NCI-H526 treated with DMSO at 0.1 percent for 48 hours (cell line): ENCODE measurements at regions not wholly inside any gene's neighbourhood (a gene's known extent, or its start where the extent isn't known, plus 50 kb on each side); places are given as distances from the start of the nearest gene placed in this dataset.

Source experiments
- DNase-seq: peaks from one replicate; lab custom pipeline; 2025; lab: John Stamatoyannopoulos, UW

DNA sequence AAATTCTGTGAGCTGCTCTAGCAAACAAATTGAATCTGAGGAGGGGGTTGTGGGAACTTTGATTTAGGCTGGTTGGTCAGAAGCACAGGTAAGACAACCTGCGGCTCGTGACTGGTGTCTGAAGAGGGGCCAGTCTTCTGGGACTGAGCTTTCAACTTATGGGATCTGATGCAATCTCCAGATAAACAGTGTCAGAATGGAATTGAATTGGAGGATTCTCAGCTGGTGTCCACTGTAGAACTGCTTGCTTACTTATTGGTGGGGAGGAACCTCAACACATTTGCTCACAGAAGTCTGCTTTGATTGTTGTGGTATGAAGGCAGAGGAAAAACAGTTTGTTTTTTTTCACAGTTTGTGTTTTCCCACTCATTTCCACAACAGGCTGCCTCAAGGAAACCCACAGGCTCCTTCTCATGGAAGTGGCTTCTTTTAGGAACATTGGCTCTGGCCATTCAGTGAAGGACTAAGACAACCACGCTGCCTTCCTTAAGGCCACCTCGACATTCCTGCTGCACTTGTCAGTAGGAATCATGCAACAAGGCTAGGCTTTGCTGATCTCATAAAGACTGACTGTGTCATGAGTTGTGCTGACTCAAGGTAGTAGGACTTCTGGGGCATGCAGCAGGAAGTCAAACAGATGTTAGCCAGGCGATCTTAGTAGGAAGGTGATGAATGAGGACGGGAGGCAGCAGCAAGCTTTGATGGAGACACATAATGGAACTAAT, 104.7 kb downstream of the TSN start:
- DNase-seq, result no peak

DNA sequence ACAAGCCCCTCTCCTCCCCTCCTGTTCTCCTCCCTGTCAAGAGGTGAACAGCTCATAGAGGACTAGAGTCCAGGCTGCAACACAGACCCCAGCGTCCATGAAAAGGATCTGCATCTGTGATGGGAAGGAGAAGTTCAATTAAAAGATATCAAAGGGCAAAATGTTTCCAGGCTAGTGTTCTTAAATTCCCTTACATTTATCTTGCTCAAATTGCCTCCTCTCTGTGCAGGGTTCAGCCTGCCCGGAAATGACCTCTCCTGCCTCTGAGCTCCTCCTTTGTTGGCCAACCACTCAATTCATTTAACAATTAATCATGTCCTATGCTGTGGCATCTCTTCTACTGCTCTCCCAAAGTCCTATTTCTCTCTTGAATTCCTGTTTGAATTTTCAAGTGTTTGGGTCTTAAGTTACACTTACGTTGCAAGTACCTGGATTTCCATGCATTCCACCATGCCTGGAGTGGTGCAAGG, 105.3 kb downstream of the TSN start:
- no peak for DNase-seq

DNA sequence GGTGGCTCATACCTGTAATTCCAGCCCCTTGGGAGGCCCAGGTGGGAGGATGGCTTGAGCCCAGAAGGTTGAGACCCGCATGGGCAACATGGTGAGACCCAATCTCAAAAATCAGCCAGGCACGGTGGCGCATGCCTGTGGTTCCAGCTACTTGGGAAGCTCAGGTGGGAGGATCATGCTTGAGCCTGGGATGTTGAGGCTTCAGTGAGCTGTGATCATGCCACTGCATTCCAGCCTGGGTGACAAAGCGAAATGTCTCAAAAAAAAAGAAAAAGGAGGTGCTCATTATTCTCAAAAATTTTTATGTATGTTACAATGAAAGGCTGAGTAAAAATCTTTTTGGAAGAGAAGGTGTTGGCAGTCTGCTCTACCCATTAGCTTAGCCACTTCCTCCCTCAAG, 106.8 kb downstream of the TSN start:
- no peak for DNase-seq

DNA sequence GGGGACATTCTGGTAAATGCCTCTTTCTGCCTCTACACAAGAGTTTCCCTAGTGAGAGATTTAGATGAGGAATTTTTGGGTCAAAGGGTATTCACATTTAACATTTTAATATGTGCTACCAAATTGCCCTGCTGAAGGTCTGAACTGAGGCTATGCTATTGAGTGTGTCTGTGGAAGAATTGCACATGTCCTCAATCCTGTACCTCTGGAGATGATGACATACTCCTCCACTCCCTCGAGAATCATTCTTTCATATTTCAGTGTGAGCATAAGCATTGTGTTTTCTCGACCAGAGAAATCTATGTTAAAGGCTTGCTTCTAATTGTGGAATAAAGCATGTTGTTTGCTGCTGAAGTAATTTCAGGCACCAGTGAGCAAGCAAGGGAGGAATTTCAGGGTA, 110.5 kb downstream of the TSN start:
- DNase-seq, result no peak

DNA sequence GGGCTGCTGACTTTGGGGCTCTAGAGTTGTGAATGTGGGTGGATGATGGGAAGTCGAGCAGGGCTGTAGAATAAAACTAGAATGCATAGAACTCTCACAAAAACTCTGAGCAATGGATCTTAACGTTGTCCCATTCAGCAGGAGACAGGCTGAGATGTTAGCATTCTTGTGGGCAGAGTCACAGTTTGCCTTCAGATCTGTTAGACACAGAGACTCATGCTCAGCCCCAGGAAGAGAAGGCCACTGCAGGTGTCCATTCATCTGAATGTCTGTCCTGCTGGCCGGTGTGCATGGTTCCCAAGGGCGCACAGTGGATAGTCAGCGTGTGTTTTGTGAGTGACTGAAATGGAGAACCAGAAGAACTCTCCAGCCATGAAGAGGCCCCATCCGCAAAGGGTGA, 111.3 kb downstream of the TSN start:
- DNase-seq, result no peak

DNA sequence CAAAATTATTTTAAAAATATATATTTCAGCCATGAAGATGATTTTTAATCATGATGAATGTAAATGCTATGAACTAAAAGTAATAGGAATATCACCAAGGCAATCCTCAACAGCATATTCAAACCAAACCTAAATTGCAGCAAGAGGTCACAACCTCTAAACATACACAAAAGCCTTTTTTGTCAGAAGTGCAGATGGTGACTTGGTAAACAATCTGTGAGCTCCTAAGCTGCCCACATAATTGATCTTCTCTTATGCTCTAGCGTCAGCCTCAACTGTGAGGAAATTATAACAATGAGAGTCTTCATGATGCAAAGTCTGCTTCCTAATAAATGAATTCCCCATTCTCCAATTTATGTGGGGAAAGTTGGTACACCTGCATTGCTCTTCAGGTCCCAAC, 113.2 kb downstream of the TSN start:
- no peak for DNase-seq

DNA sequence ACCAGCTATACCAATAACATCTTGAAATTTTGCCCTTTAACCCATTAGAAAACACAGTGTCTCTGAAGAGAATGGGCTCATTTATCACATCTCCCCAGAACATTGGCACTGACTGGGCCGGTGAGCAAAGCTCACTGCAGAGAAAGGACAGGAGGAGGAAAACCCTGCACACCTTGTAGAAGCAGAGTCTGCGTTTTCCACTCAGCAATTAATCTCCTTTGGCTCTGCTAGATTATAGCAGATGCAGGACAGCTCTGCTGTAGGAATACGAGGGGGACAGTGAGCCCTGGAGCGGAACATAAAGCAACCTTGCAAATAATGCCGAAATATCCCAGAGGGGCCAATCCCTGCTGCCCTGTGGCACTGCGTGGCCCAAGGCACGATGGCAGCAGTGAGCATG, 113.9 kb downstream of the TSN start:
- DNase-seq, result no peak

DNA sequence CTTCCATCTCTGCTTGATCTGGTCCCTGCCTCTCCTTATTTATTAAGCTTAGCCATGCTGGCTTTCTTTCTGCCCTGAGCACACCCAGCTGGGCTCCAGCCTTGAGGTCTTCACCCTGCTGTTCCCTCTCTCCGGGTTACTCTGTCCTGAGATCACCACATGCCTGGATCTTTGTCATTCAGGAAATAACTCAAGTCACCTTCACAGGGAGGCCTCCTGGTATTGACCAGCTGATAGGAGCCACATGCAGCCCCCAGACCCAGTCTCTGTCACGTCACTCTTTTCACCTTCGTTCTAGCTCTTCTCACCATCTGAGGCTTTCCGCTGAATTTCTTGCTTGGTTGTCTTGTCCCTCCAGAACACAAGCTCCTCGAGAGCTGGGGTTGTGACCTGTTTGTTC, 114.4 kb downstream of the TSN start:
- no peak for DNase-seq

DNA sequence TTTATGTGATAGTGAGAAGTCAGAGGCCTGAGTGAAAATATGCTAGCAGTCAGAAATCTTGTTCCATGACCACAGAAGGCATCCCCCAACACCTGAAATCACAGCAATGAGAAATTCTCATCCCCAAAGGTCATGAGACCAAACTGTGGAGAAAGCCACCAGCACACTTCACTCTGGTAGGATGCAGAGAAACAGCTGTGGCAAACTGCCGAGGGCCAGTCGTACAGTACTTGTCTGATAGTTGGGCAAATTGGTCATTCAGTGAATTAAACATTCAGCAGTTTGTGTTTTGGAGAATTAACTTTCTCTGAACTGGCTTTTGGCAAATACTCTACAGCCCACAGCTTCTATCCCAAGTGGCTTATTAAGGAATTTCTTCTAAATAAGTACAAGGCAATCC, 117.2 kb downstream of the TSN start:
- no peak for DNase-seq

DNA sequence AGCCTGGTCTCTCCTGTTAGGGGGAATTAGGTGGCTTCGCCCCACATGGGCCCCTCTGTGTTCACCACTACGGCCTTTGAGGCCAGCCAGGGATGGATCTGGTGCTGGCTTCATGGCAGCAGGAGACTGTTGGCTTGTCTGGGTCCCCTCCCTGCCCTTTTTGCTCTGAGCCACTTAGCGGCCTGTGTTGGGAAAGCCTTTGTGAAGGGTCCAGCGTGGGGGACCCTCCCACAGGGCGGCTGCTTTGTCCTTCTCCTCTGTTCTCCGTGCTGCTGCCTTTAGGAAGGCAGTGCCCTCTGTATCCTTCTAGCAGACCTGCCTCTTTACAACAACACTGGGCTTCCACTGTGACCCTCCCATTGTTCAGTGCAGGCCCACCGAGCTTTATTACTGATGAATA, 118.4 kb downstream of the TSN start:
- no peak for DNase-seq

DNA sequence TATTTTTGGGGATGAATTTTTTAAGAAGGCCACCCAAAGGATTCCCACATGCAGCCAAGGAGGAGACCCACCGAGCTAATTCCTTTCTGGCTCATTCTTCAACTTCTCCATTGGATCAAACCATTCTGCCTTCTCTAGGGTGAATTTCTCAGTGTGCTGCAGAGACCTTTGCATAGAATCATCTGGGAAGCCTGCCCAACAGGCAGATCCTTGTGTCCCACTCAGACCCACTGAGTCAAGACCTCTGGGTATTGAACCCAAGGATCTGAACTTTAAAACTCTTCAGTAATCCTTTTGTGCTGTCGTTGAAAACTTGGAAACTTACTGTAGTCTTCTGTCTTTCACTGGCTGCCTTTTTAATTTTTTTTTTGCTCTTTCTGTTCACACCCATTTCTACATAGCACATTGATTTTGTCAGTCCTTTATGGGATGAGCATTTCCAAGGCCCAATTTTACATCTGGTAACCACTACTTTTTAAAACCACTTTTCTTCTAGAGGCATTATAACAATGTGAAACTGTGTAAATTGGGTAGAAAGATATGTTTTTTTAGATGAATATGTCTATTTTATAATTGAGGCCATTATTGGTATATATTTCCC, 120.2 kb downstream of the TSN start:
- DNase-seq, result no peak

DNA sequence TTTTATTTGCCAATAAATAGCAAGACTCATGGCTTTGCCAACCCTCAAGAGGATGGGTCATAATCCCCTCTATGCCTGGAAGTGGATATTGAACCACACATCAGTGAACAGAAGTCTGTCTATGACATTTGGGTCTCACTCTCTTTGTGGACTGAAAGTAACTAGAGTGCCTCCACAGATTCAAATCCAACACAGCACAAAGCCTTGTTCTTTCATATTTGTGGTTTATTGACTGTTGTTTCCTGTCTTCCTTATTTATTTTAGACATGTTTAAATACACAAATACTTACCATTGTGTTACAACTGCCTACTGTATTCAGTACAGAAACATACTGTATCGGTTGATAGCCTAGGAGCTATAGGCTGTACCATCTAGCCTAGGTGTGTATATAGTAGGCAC, 121.9 kb downstream of the TSN start:
- DNase-seq, result no peak

DNA sequence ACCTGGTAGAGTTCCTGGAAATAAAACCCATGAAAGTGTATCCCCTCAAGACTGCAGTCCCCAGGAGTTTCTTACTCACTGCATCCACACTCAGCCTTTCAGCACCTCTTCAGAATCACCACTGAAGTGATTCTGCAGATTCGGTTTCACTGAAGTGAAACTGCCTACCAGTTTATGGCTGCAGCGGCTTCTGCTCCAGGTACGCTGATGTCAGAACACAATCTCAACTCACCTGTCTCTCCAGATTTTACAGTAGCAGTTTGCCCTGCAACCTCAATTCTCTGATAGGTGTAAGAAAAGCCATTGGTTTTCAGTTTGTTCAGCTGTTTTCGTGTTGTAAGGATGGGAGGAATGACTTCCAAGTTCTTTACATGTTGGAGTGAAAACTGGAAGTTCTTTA, 124.8 kb downstream of the TSN start:
- DNase-seq, result no peak

DNA sequence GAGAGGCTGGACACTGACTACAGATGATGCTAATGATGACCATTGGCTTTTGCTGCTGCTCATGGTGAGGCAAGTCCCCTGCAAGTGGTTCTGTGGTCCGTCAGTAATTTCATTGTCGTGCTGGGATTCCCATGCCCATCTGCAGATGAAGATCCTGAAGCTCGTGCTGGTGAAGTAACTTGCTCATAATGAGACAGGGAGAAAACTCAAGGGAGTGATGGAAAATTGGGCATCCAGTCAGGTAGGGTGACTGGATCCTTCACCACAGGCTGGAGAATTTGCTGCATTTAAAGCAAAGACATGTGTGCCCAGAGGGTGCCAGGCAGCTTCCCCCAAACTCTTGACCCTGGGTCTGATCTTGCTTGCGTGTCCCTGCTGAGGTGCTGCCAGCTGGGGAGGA, 125.6 kb downstream of the TSN start:
- no peak for DNase-seq

DNA sequence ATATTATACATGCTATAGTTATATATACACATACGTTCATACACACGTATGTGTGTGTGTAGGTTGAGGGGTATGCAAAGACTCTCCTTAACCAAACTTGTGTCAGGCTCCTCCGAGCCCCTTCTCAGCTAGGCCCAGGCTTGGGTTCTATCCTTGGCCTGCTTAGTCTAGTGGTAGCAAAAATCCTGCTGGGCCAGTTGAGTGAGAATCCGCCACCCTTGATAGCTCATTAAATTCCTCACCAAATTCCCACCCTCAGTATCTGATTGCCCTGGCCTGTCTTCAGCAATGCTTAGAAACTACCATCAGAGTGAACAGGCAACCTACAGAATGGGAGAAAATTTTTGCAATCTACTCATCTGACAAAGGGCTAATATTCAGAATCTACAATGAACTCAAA, 126.5 kb downstream of the TSN start:
- DNase-seq, result no peak

DNA sequence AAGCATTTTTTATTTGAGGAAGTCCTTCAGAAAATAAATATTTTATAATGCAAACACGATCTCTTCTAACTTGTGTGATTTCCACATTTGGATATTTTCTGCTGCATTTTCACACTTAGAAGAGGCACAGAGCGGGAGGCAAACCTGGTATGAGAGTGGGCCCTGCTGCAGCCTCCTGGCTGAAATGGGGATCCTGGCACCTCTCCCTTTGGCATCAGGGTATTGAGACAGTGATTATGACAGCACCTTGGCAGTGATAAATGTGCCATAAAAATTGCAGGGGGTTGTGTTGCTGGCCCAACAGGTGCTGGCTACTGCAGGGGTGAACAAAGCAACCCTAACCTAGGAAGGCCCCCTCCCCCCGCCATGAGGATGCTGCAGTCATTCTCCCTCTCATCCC, 128.6 kb downstream of the TSN start:
- no peak for DNase-seq

DNA sequence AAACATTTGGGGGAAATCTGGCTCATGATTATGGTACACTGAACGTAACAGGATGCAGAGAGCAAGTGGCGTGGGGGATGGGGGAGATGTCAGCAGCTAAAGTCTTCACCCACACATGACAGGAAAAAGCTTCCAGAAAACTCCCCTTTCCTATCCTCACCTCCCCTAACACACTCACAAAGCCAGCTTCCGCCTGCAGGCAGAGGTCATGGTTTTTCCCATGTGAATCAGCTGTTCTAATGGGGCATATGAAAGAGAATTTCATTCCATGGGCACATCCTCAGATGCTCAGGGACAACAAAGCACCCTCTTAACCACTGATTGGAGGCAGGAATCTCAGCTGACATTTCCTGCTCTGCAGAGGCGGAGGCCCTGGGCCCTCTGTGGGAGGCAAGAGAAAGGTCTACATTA, 129.1 kb downstream of the TSN start:
- no peak for DNase-seq

DNA sequence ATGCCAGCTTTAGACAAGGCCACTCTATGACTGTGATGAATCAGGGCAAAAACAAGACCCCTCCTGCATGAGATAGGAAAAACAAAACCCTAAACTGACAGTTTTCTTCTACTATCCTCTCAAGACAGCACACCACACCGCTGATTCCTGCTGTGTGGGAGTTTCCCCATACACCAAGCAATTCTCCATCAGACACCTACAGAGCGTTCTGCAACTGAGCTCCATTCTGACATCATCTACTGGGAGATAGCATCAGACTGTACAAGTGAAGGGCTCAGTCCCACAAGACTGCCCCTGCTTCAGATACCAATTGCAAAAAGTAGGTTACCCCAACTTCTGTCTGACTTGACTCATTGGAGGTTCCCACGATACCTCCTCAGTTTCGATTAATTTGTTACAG, 130.6 kb downstream of the TSN start:
- DNase-seq, result no peak

DNA sequence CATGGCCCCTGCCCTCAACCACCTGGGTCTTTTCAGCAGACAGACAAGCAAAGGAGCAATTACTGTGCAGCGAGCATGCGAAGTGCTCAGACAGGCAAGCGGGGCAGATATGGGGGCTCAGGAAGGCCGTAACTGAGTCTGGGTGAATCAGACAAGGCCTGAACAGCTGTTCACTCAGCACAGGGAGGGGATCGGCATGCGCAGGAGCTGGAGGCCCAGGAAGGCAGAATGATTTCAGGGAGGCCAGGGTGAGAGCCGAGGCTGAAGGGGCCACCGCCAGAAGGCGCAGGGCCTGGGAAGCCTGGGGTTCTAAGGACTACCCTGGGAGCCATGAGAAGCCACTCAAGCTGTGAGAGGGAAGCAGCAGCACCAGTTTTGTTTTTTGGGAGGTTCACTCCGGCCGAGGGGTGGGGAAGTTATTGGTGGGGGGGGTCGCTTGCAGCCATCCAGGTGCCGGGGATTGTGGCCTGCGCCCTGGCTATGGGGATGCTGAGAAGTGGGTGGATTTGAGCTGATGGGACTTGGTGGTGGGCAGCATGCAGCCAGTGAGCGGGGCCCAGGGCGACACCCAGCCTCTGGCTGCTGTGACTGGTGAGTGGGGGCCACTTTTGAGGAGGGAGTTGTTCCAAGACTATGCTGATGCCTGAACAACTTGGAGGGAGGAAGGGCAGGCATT, 132.2 kb downstream of the TSN start:
- no peak for DNase-seq

DNA sequence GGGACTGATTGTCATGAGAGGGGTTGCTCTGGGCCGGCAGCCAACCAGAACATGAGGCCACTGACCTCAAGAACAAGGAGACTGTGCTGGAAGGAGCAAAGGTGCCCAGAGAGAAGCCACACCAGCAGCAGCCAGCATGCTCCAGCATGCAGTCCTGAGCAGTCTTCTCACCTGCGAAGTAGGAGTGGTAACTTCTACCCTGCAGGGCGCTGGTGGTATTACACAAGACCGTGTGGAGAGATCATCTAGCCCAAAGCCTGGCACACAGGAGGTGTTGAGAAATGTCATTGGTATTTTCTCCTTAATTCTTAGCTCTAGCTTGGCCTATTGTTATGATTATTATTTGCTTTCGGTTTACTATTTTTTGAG, 132.7 kb downstream of the TSN start:
- DNase-seq, result no peak

DNA sequence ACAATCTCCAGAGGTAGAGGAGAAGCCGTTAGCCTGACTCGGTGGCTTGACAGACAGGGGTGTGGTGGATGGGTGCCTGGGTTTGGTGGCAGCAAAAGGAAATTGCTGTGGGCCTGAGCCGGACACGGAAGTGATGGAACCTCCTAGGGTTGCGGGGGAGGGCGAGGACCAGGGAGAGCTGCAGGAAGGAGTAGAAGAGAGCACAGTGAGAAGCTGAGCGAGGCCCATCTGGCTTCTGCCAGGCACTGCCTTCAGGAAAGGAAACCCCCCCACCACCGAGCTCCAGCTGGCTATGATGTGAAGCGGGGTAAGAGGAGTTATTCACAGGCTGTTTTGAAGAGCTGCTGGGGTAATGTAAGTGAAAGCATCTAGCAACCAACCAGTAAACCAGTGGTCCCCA, 134.6 kb downstream of the TSN start:
- DNase-seq, result no peak

DNA sequence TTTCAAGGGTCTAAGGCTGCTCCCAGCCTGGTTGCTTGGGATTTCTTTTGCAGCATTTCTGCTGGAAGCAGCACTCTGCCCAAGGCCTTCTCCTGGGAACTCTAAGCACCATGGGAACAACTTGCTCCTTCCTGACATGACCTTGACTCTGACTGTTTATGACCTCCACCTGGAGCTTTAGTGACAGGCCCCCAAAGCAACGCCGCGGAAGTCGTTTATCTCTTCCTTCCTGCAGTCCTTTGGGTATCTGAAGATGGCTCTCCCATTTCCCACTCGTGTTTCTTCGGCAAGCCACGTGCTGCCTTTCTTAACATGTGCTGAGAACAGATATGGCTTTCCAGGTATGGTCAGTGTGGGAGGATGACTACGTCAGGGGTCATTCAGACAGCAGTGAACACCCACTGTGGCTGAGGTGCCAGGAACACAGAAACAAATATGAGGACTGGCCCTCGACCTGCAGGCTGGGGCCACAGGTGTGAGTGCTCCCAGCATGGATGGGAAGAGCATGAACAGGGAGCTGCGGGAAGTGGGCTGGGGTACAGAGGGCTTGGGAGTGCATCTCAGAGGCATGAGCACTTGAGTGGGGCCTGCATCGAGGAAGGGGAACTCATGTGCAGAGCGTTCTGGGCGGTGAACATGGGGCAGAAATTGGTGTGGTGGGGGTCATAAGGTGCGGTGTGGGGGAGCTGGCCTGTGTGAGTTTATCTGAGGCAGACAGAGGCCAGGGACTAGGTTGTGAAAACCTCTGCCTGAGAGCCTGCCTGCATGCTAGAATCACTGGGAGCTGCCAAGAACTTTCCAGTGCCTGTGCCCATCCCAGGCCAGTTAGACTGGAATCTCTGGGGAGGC, 140.5 kb downstream of the TSN start:
- DNase-seq, result no peak
